Neuronal stem cell (in vitro differentiated cells): ENCODE measurements at regions not wholly inside any gene's neighbourhood (a gene's known extent, or its start where the extent isn't known, plus 50 kb on each side); places are given as distances from the start of the nearest gene placed in this dataset.
A peak's percentile ranks its signal among the peaks of the same experiment; 100 is the strongest.

ENCODE experiments used
- DNase-seq: peaks from one replicate; pipeline ENCODE4 v3.0.0-alpha.2; 2013; ENCODE audit warnings: low spot score
- H2AFZ ChIP-seq: one replicate; pipeline ENCODE4 v1.6.1; 2013; ENCODE audit warnings: mild to moderate bottlenecking, low read length, inconsistent platforms
- H2AK5ac ChIP-seq: 2 replicates; pipeline ENCODE4 v1.6.1; 2013; ENCODE audit warnings: low read depth, mild to moderate bottlenecking, inconsistent platforms, low read length, moderate library complexity, mixed read lengths
- H2BK120ac ChIP-seq: 2 replicates; pipeline ENCODE4 v1.6.1; 2013; ENCODE audit warnings: low read depth, mild to moderate bottlenecking, inconsistent platforms, low read length, moderate library complexity, mixed read lengths
- H2BK12ac ChIP-seq: one replicate; pipeline ENCODE4 v1.6.1; 2013; ENCODE audit warnings: low read length, inconsistent platforms
- H2BK15ac ChIP-seq: 2 replicates; pipeline ENCODE4 v1.6.1; 2013; ENCODE audit warnings: mild to moderate bottlenecking, low read length, inconsistent platforms, mixed read lengths
- H2BK5ac ChIP-seq: one replicate; pipeline ENCODE4 v1.6.1; 2013; ENCODE audit warnings: inconsistent platforms, mild to moderate bottlenecking, low read length, moderate library complexity
- H3K14ac ChIP-seq: one replicate; pipeline ENCODE4 v1.6.1; 2013; ENCODE audit warnings: low read length, inconsistent platforms
- H3K18ac ChIP-seq: 2 replicates; pipeline ENCODE4 v1.6.1; 2013; ENCODE audit warnings: low read length, inconsistent platforms
- H3K23ac ChIP-seq: 2 replicates; pipeline ENCODE4 v1.6.1; 2013; ENCODE audit warnings: low read depth, mild to moderate bottlenecking, mixed read lengths, low read length, inconsistent platforms; ENCODE audit not compliant: poor library complexity
- H3K27ac ChIP-seq: replicated peaks from 3 replicates; pipeline ENCODE4 v1.5.1; 2013; ENCODE audit warnings: low read length, inconsistent platforms
- H3K27me3 ChIP-seq, 3 experiments: 2 replicates each; pipeline ENCODE4 v1.6.1; 2013; ENCODE audit warnings: low read length in 3 of 3, mild to moderate bottlenecking in 2 of 3, inconsistent platforms in 1 of 3, low read depth in 1 of 3, mixed read lengths in 1 of 3, moderate library complexity in 1 of 3; ENCODE audit not compliant: control insufficient read depth in 3 of 3, insufficient read depth in 3 of 3
- H3K36me3 ChIP-seq, 2 donors: replicated peaks in 1 of 2; 2 replicates each; pipeline ENCODE4 v1.6.1; 2013; ENCODE audit warnings: low read length in 2 of 2; ENCODE audit not compliant: control insufficient read depth in 2 of 2, insufficient read depth in 2 of 2
- H3K4ac ChIP-seq: 2 replicates; pipeline ENCODE4 v1.6.1; 2013; ENCODE audit warnings: inconsistent platforms, mild to moderate bottlenecking, low read length, moderate library complexity
- H3K4me1 ChIP-seq, 2 donors: 1 replicate in 1 of 2; 2 replicates in 1 of 2; pipeline ENCODE4 v1.6.1; 2013; ENCODE audit warnings: low read length in 2 of 2, low read depth in 1 of 2; ENCODE audit not compliant: control insufficient read depth in 2 of 2, insufficient read depth in 1 of 2
- H3K4me2 ChIP-seq: one replicate; pipeline ENCODE4 v1.6.1; 2013; ENCODE audit warnings: mild to moderate bottlenecking, low read length, inconsistent platforms; ENCODE audit not compliant: insufficient read depth, poor library complexity, severe bottlenecking
- H3K4me3 ChIP-seq, 2 donors: 2 replicates each; pipeline ENCODE4 v1.5.1; 2013; ENCODE audit warnings: low read length in 2 of 2, mild to moderate bottlenecking in 2 of 2, inconsistent platforms in 1 of 2, moderate library complexity in 1 of 2
- H3K79me1 ChIP-seq: one replicate; pipeline ENCODE4 v1.6.1; 2013; ENCODE audit warnings: low read depth, mild to moderate bottlenecking, inconsistent platforms, low read length, moderate library complexity
- H3K9ac ChIP-seq: one replicate; pipeline ENCODE4 v1.6.1; 2013; ENCODE audit warnings: mild to moderate bottlenecking, low read depth, low read length, inconsistent platforms; ENCODE audit not compliant: poor library complexity
- H3K9me3 ChIP-seq, 2 donors: replicated peaks in 1 of 2; 2 replicates each; pipeline versions ENCODE3 to v1.6.1; 2013; ENCODE audit warnings: low read length in 2 of 2, mild to moderate bottlenecking in 2 of 2, inconsistent platforms in 1 of 2, low read depth in 1 of 2, mixed read lengths in 1 of 2, moderate library complexity in 1 of 2; ENCODE audit not compliant: control insufficient read depth in 2 of 2, insufficient read depth in 1 of 2
- H4K8ac ChIP-seq: one replicate; pipeline ENCODE4 v1.6.1; 2013; ENCODE audit warnings: low read depth, mild to moderate bottlenecking, inconsistent platforms, low read length, moderate library complexity
- H4K91ac ChIP-seq: one replicate; pipeline ENCODE4 v1.6.1; 2013; ENCODE audit warnings: low read length, low read depth, mild to moderate bottlenecking, inconsistent platforms; ENCODE audit not compliant: poor library complexity
- WGBS, 2 donors: extraction: QIAGEN DNeasy Blood & Tissue Kit; methylation state at CpG; one replicate each; pipeline ENCODE4 v1.1.7; 2013; ENCODE audit warnings: missing lambda C conversion rate in 2 of 2, mixed read lengths in 1 of 2; ENCODE audit not compliant: insufficient read length in 2 of 2, insufficient replicate concordance in 1 of 2; ENCODE audit errors: extremely low coverage in 2 of 2; 5-methylcytosine and 5-hydroxymethylcytosine counted together

DNA sequence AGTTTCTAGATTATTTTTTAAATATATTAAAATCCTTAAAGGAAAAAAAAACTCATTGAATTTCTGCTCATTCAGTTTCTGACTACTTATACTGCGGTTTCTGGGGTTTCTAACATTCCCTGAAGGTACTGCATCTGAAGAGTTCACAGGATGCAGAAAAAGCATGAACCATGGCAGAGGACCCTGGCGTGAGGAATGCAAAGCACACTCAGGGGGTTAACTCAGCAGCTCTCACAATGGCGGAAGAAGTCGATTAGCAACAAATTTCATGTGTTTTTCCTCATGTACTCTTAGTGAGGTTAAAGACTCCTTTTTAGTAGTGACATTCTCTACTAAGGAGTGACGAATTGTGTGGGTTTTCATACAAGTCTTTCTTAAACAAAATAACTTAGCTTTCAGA lies 975.6 kb downstream of the NCAM2 start:
- no peak overlapping the region for H3K14ac ChIP-seq

DNA sequence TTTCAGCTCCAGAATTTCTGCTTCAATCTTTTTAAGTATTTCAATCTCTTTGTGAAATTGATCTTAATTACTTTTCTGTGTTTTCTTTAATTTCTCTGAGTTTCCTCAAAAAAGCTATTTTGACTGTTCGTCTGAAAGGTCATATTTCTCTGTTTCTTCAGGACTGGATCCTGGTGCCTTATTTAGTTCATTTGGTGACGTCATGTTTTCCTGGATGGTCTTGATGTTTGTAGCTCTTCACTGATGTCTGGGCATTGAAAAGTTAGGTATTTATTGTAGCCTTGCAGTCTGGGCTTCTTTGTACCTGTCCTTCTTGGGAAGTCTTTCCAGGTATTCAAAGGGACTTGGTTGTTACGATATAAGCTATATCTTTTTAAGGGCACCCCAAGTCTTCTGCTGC lies 998.7 kb downstream of the NCAM2 start:
- no peaks in the 10 kb centered on the region for H3K27me3 ChIP-seq
- H3K36me3 ChIP-seq, result no peaks in the 10 kb centered on the region
- no peak overlapping the region for H2BK5ac ChIP-seq
- H3K4me2 ChIP-seq, result no peak overlapping the region
- DNase-seq, result no peak
- no peaks in the 10 kb centered on the region for H3K79me1 ChIP-seq
- H3K23ac ChIP-seq, result no peak overlapping the region
- no peak overlapping the region for H3K27ac ChIP-seq
- no peaks in the 10 kb centered on the region for H3K4me1 ChIP-seq
- H4K8ac ChIP-seq, result no peak overlapping the region
- no peaks in the 10 kb centered on the region for H3K9me3 ChIP-seq
- no peak overlapping the region for H3K18ac ChIP-seq
- no CpG with 5 or more reads among the region's 3 CpGs for WGBS, 2 donors
- H2AK5ac ChIP-seq, result no peak overlapping the region
- H2AFZ ChIP-seq, result no peak overlapping the region
- H3K4me3 ChIP-seq, result no peak overlapping the region
- H3K9ac ChIP-seq, result no peak overlapping the region
- no peak overlapping the region for H2BK120ac ChIP-seq
- no peak overlapping the region for H2BK15ac ChIP-seq
- no peak overlapping the region for H3K14ac ChIP-seq
- no peak overlapping the region for H4K91ac ChIP-seq
- H3K4ac ChIP-seq, result no peak overlapping the region
- no peak overlapping the region for H2BK12ac ChIP-seq

More for the DNA sequence above, 975.6 kb downstream of the NCAM2 start:
- Histone ChIP-seq H3K4me1 (no peaks in the 10 kb centered on the region), H3K79me1 (no peaks in the 10 kb centered on the region), H3K9ac (no peak overlapping the region), H2BK15ac (no peak overlapping the region), H3K4me2 (no peak overlapping the region), H2BK12ac (no peak overlapping the region), H4K8ac (no peak overlapping the region), H3K9me3 (no peaks in the 10 kb centered on the region), H2AK5ac (no peak overlapping the region), H2BK120ac (no peak overlapping the region), H3K27ac (no peak overlapping the region), H3K36me3 (no peaks in the 10 kb centered on the region), H3K27me3 (no peaks in the 10 kb centered on the region), H2AFZ (no peak overlapping the region), H3K4me3 (no peak overlapping the region), H4K91ac (no peak overlapping the region), H2BK5ac (no peak overlapping the region), H3K23ac (no peak overlapping the region), H3K18ac (no peak overlapping the region), H3K4ac (no peak overlapping the region)
- WGBS, 2 donors, result no CpG with 5 or more reads among the region's 5 CpGs
- peak; percentile 1 for DNase-seq

DNA sequence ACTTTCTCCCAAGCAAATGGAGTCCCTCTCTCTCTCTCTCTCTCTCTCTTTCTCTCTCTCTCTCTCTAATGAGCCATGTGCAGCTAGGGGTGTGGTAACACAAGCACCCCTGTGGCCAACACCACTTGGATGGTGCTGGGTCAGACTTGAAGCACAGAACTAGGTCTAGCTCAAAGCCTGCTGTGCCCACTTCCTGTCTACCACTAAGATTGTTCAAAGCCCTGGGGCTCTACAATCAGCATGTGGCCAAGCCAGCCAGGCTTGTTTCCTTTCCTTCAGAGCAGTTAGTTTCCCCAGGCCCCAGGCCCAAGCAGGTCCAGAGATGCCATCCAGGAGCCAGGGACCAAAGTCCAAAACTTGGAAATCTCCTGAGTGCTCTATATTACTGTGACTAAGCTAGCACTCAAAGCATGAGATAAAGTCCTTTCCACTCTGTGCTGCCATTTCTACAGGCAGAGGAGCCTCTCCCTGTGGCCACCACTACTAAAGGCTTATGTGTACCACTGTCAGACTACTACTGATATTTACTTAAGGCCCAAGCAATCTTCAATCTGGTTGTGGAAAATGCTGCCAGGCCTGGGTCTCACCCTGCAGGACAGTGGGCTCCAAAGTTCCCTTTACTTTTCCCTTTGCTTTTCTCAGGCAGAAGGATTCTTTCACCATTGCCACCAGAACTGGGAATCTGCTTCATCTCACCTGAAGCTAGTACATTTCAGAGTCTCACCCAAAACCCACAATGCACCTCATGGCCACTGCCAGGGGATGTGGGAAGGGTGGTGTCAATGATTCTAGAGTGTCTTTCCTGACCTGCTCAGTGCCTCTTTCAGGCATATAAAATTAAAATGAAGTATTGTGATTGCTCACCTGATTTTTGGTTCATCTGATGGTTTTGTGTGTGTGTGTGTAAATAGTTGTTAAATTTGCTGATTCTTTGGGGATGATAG lies 999.5 kb downstream of the NCAM2 start:
- Histone ChIP-seq H3K27me3 (no peaks in the 10 kb centered on the region), H4K91ac (no peak overlapping the region), H3K18ac (no peak overlapping the region), H3K36me3 (no peaks in the 10 kb centered on the region), H3K14ac (no peak overlapping the region), H2BK12ac (no peak overlapping the region), H3K4me3 (no peak overlapping the region), H2AFZ (no peak overlapping the region), H2BK5ac (no peak overlapping the region), H3K23ac (no peak overlapping the region), H3K9me3 (no peaks in the 10 kb centered on the region), H3K4me2 (no peak overlapping the region), H3K27ac (no peak overlapping the region), H3K9ac (no peak overlapping the region), H3K4me1 (no peaks in the 10 kb centered on the region), H2AK5ac (no peak overlapping the region), H2BK15ac (no peak overlapping the region), H4K8ac (no peak overlapping the region), H3K4ac (no peak overlapping the region), H3K79me1 (no peaks in the 10 kb centered on the region), H2BK120ac (no peak overlapping the region)
- DNase-seq, result no peak

DNA sequence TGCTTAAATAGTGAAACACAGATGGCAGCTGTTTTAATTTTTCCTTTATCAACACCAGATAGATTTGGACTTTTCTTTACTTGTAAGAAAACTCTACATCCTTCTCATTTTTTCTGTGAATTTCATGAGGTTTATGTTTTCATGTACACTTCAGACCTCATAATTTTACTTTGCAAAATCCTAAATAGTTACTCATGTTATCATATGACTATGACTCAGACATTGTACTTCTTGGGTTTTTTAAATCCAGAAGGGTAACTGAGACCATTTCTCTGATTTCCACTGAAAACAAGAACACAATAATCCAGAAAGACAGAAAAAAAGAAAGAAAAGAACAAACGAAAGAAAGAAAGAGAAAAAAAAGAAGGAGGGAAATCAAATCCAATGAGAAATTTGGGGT lies 1021.6 kb downstream of the NCAM2 start:
- WGBS, 2 donors, result no CpG with 5 or more reads among the region's 1 CpG
- no peak overlapping the region for H2BK5ac ChIP-seq
- H2BK15ac ChIP-seq, result no peak overlapping the region
- H3K4ac ChIP-seq, result no peak overlapping the region
- no peaks in the 10 kb centered on the region for H3K9me3 ChIP-seq
- no peak overlapping the region for H3K23ac ChIP-seq
- no peak for DNase-seq
- H2BK120ac ChIP-seq, result no peak overlapping the region
- H3K4me1 ChIP-seq, result no peaks in the 10 kb centered on the region
- no peak overlapping the region for H3K18ac ChIP-seq
- no peak overlapping the region for H3K4me2 ChIP-seq
- no peak overlapping the region for H4K91ac ChIP-seq
- H2BK12ac ChIP-seq, result no peak overlapping the region
- no peak overlapping the region for H4K8ac ChIP-seq
- no peak overlapping the region for H2AK5ac ChIP-seq
- H3K9ac ChIP-seq, result no peak overlapping the region
- no peak overlapping the region for H3K14ac ChIP-seq
- H3K4me3 ChIP-seq, result no peak overlapping the region
- H3K79me1 ChIP-seq, result no peaks in the 10 kb centered on the region
- H2AFZ ChIP-seq, result no peak overlapping the region
- no peaks in the 10 kb centered on the region for H3K36me3 ChIP-seq
- no peaks in the 10 kb centered on the region for H3K27me3 ChIP-seq
- H3K27ac ChIP-seq, result no peak overlapping the region
